Fibroblast of the aortic adventitia (primary cell): ENCODE measurements at regions not wholly inside any gene's neighbourhood (a gene's known extent, or its start where the extent isn't known, plus 50 kb on each side); places are given as distances from the start of the nearest gene placed in this dataset. TPM values are rescaled to one million over a fixed set of nuclear protein-coding genes. Genes with fewer than 3 reads are reported as not detected.

ENCODE experiments used
- DNase-seq: peaks from one replicate; pipeline ENCODE4 v3.0.0-alpha.2; 2010; ENCODE audit warnings: low read depth
- H3K4me3 ChIP-seq: 2 replicates; pipeline ENCODE4 v1.5.1; 2011; ENCODE audit warnings: low read depth, mild to moderate bottlenecking, control low read depth, low read length, moderate library complexity
- small RNA-seq: library from RNA; depleted of rRNA; stranded (forward); fragments of <200 nt; gene quantifications from one replicate; pipeline ENCODE3, GENCODE V24; 2012
- TF ChIP-seq, protein P1 (sequence below): IDR thresholded peaks from 2 replicates; pipeline ENCODE4 v1.5.1; 2011; ENCODE audit warnings: mild to moderate bottlenecking, low read length, control low read depth, inconsistent platforms; ENCODE audit not compliant: insufficient read depth

DNA sequence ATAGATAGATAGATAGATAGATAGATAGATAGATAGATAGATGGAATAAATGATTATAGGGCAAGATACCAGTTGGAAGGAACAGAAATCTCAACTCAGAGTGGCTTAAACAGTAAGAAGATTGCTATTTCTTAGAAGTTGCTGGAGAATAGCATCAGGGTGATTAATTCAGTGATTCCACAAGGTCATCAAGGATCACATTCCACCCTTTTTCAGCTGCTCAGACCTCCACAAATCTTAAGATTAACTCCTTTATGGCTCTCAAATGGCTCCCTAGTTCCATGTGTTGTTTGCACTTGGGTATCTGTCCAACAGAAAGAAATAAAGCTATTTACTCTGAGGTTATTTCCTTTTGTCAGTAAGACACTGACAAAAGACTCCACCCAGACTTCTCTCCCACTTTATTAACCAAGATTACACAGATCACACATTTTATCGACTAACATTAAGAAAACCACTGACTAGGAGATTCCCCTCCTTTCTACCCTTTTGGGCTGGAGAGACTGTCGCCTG, 68.3 kb upstream of the KIF16B start:
- TF ChIP-seq, protein P1, sequence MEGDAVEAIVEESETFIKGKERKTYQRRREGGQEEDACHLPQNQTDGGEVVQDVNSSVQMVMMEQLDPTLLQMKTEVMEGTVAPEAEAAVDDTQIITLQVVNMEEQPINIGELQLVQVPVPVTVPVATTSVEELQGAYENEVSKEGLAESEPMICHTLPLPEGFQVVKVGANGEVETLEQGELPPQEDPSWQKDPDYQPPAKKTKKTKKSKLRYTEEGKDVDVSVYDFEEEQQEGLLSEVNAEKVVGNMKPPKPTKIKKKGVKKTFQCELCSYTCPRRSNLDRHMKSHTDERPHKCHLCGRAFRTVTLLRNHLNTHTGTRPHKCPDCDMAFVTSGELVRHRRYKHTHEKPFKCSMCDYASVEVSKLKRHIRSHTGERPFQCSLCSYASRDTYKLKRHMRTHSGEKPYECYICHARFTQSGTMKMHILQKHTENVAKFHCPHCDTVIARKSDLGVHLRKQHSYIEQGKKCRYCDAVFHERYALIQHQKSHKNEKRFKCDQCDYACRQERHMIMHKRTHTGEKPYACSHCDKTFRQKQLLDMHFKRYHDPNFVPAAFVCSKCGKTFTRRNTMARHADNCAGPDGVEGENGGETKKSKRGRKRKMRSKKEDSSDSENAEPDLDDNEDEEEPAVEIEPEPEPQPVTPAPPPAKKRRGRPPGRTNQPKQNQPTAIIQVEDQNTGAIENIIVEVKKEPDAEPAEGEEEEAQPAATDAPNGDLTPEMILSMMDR: no peak
- H3K4me3 ChIP-seq: no peak overlapping the region
- no peak for DNase-seq

DNA sequence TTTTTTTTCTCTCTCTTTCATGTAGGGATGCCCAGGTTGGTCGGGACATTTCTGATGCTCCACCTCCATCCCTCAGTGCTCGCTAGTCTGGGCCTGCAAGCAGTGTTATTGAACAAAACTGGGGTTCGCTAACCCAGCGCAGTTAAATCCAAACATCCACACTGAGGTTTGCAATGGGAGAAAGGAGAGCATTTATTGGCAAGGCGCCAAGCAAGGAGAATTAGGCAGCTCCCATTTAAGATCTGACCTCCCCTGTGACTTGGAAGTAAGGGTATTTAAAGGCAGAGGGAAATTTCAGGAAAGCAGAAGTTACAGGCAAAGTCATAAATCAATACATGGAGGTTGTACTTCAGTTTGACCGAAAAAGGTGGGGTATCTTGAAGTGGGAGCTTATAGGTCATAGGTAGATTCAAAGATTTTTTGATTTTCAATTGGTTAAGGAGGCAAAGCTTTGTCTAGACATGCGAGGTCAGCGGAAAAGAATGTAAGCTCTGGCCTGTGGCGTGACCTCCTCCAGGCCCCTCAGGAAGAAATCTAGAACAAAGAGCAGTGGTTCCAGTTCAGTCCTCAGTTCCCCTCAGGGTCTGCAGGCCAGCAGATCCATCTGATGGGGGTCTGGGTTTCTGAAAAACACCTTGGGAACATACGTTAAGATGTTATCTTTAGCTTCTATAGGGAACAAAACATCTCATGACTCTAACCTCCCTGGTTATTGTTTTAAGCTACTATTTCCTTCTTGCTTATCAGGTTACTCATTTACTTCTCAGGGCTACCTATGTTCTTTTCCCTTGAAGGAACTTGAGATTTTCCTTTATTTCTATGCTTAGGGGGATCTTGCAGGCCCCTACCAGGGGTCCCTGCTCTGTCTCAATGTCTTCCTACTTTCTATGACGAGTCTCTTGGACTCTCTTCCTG, 66.0 kb upstream of the KIF16B start:
- DNase-seq: no peak
- TF ChIP-seq, protein P1: no peak
- no peak overlapping the region for H3K4me3 ChIP-seq

DNA sequence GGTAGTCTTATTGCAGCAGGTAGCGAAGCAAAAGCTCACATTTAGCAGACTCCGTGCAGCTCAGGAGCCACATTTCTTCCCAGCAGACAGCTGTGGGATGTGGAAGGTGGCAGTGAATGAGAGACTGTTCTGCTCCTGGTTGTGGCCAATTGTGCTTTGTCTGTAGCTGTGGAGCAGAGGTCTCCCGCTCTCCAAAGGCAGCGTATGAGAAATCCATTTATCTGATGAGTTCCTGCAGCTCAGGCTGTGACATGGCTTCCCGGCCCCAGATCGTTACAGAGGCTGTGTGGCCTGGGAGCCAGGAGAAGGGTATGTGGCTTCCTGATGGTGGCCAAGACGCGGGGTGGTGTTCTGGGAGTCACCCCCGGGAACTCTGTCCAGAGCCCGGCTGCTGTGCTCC, 64.5 kb upstream of the KIF16B start:
- DNase-seq: no peak
- no peak overlapping the region for H3K4me3 ChIP-seq
- TF ChIP-seq, protein P1: no peak

DNA sequence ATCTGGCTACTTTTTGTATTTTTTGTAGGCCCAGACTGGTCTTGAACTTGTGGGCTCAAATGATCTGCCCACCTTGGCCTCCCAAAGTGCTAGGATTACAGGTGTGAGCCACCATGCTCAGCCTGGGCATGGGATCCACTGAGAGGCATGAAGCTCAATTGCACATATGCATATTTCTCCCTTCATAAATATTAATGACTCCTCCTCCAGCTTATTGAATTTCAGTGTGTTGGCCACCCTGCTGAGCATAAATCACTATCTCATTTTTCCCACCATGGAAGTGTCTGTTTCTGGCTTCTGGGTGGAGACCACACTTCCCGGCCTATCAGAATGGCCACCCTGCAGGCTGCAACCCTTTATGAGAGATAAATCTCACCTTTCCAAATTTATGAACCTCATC, 53.6 kb upstream of the KIF16B start:
- TF ChIP-seq, protein P1: no peak
- no peak overlapping the region for H3K4me3 ChIP-seq
- DNase-seq: no peak

DNA sequence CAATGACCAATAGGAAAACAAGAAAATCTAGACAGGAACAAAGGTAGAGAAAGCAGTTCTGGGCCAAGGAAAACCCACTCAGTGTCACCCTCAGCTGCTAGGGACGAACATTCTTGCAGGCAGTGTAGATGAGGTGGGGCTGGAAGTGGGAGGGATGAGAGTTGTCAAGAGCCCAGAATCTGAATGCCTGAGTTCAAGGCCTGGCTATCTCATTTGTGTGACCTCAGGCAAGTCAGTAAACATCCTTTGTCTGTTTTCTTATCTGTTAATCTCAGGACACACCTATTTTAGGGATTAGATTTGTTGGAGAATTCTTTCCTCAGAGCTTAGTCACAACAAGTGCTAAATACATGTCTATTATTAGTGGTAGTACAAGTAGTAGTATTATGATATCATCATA, 50.9 kb upstream of the KIF16B start:
- no peak overlapping the region for H3K4me3 ChIP-seq
- no peak for DNase-seq
- TF ChIP-seq, protein P1: no peak

Small RNA genes lying in the stretch of these regions (small RNA-seq; reads per million reads assigned to genes)
- not detected for gene RF00019
